Adrenal gland (tissue), 5 donors: ENCODE measurements at regions not wholly inside any gene's neighbourhood (a gene's known extent, or its start where the extent isn't known, plus 50 kb on each side); places are given as distances from the start of the nearest gene placed in this dataset.

Experiments
- CTCF ChIP-seq, 6 experiments: fragments of 450-650 bp in 4 of 6; fragments of 200-600 bp in 2 of 6; sonication (generic) in 1 of 6; IDR thresholded peaks; 1 replicate in 5 of 6; 2 replicates in 1 of 6; pipeline versions ENCODE4 v1.5.1 to v1.8.0; 2016 to 2021; ENCODE audit warnings: antibody characterized with exemption in 6 of 6, mild to moderate bottlenecking in 2 of 6, moderate library complexity in 1 of 6
- POLR2A ChIP-seq, 2 donors: fragments of 450-650 bp; IDR thresholded peaks; one replicate each; pipeline ENCODE4 v1.6.1; 2017; ENCODE audit warnings: antibody characterized with exemption in 2 of 2, mild to moderate bottlenecking in 2 of 2, moderate library complexity in 1 of 2
- donor health status: DM: no; HTN: no; CAD: no.

DNA sequence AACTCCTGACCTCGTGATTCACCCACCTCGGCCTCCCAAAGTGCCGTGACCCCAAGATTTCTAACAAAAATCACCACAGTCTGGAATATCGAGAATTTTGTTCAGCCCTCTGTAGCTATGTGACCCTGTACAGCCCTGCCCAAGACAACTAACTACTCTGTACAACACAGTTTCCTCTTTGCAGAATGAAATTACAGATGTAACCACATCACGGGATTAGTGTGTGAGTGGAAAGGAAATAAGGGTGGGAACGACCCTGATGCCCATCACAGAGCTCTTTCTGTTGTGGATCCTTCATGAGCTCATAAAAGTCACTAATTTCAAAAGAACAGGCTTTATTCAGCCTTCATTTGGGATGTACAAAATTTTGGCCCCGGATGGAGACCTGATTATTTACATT lies 50.5 kb upstream of the KRR1 start:
- TF ChIP-seq CTCF (IDR thresholded peaks at IDR 0.05) = no peak
- TF ChIP-seq POLR2A (IDR thresholded peaks at IDR 0.05) = no peak
